HFFc6 (cell line): ENCODE measurements at regions not wholly inside any gene's neighbourhood (a gene's known extent, or its start where the extent isn't known, plus 50 kb on each side); places are given as distances from the start of the nearest gene placed in this dataset.

Experiments
- DNase-seq: peaks from one replicate; pipeline ENCODE4 v3.0.0-alpha.2; 2018
- H3K27ac Mint-ChIP-seq: 2 replicates; pipeline ENCODE4 v1.8.0; 2020; ENCODE audit warnings: mild to moderate bottlenecking, mixed read lengths
- H3K27me3 Mint-ChIP-seq: 2 replicates; pipeline ENCODE4 v1.8.0; 2021; ENCODE audit warnings: mild to moderate bottlenecking, moderate library complexity, mixed read lengths; ENCODE audit not compliant: insufficient read depth
- H3K36me3 Mint-ChIP-seq: 2 replicates; pipeline ENCODE4 v1.8.0; 2021; ENCODE audit warnings: low read depth, mixed read lengths
- H3K4me1 Mint-ChIP-seq: 2 replicates; pipeline ENCODE4 v1.8.0; 2020; ENCODE audit warnings: low read depth, mixed read lengths
- H3K4me3 Mint-ChIP-seq: 2 replicates; pipeline ENCODE4 v1.8.0; 2020; ENCODE audit warnings: mild to moderate bottlenecking, moderate library complexity, mixed read lengths
- H3K9me3 Mint-ChIP-seq: 2 replicates; pipeline ENCODE4 v1.8.0; 2020; ENCODE audit warnings: mild to moderate bottlenecking, mixed read lengths
- CTCF ChIP-seq: fragments of 200-600 bp; sonication (generic); IDR thresholded peaks from 2 replicates; pipeline ENCODE4 v1.5.0; 2021; ENCODE audit warnings: antibody characterized with exemption, mild to moderate bottlenecking

GRCh38 chr2:147483911-147484310 lies 360.9 kb upstream of the ACVR2A start:
- Mint-ChIP-seq H3K9me3 (peaks cover 24% of the 10 kb centered on the region), H3K4me3 (no peak overlapping the region), H3K4me1 (no peaks in the 10 kb centered on the region), H3K27ac (no peak overlapping the region), H3K27me3 (no peaks in the 10 kb centered on the region), H3K36me3 (no peaks in the 10 kb centered on the region)
- no peak for DNase-seq
- no peak for TF ChIP-seq CTCF

GRCh38 chr2:147482916-147483669 lies 361.7 kb upstream of the ACVR2A start:
- TF ChIP-seq CTCF = no peak
- H3K27me3 Mint-ChIP-seq = no peaks in the 10 kb centered on the region
- H3K4me1 Mint-ChIP-seq = no peaks in the 10 kb centered on the region
- peaks cover 19% of the 10 kb centered on the region for H3K9me3 Mint-ChIP-seq
- no peak for DNase-seq
- no peak overlapping the region for H3K4me3 Mint-ChIP-seq
- no peaks in the 10 kb centered on the region for H3K36me3 Mint-ChIP-seq
- H3K27ac Mint-ChIP-seq = no peak overlapping the region

GRCh38 chr2:147482111-147482895 lies 362.5 kb upstream of the ACVR2A start:
- no peak overlapping the region for H3K27ac Mint-ChIP-seq
- H3K9me3 Mint-ChIP-seq = peaks cover 19% of the 10 kb centered on the region
- no peak overlapping the region for H3K4me3 Mint-ChIP-seq
- H3K4me1 Mint-ChIP-seq = no peaks in the 10 kb centered on the region
- H3K36me3 Mint-ChIP-seq = no peaks in the 10 kb centered on the region
- no peak for DNase-seq
- TF ChIP-seq CTCF = no peak
- H3K27me3 Mint-ChIP-seq = no peaks in the 10 kb centered on the region

GRCh38 chr2:147479358-147479757 lies 365.5 kb upstream of the ACVR2A start:
- Mint-ChIP-seq H3K9me3 (peaks cover 10% of the 10 kb centered on the region), H3K27ac (no peak overlapping the region), H3K4me3 (no peak overlapping the region), H3K36me3 (no peaks in the 10 kb centered on the region), H3K4me1 (no peaks in the 10 kb centered on the region), H3K27me3 (no peaks in the 10 kb centered on the region)
- no peak for TF ChIP-seq CTCF
- DNase-seq = no peak

- no peak for DNase-seq
- Mint-ChIP-seq H3K4me1 (no peaks in the 10 kb centered on the region), H3K9me3 (peaks cover 42% of the 10 kb centered on the region), H3K27ac (no peak overlapping the region), H3K36me3 (0 out of 2 replicates have a peak, but pooled peaks cover 5% of the 10 kb centered on the region), H3K27me3 (peaks cover 2% of the 10 kb centered on the region; the same call in 1 of the 2 replicates), H3K4me3 (no peak overlapping the region)
- no peak for TF ChIP-seq CTCF
Measured at GRCh38 chr2:147473075-147473474, 371.8 kb upstream of the ACVR2A start.
